ENCODE measurements at regions not wholly inside any gene's neighbourhood (a gene's known extent, or its start where the extent isn't known, plus 50 kb on each side); places are given as distances from the start of the nearest gene placed in this dataset.

DNA sequence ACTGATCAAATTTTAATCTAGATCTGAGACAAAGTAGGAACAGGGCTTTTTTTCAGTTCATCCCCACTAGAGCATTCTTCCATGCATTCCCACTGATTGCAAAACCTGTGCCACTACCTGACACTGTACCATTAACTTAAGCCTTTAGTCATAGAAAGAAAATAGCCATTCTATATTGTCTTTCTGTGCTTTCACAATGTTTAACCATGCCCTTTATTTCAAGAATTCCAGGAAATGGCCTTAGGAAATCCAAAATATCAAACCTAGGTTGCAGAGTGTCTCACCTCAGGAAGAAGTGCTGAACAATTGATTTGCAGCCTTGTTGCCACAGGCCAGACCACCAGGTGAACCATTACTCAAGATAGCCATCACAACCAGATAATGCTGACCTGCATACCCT is 56.2 kb upstream of the TGFBR2 start:
- H2AFZ ChIP-seq (ENCODE audit: low read length), result no peak overlapping the region
- H4K20me1 ChIP-seq (ENCODE audit: control insufficient read depth, extremely low read depth, insufficient read depth, low read length), result no peaks in the 10 kb centered on the region
- no peaks in the 10 kb centered on the region for H3K27me3 ChIP-seq (ENCODE audit: control insufficient read depth, insufficient read depth, low read length)
- no peak for DNase-seq (ENCODE audit: low read depth in 2 of 2)
- H3K79me2 ChIP-seq (ENCODE audit: control insufficient read depth, insufficient read depth, low read length), result no peaks in the 10 kb centered on the region
- H3K4me3 ChIP-seq (replicated peaks in 1 of 4; ENCODE audit: control extremely low read depth in 1 of 4, insufficient read depth in 1 of 4, low read depth in 3 of 4, low read length in 4 of 4), result no peak overlapping the region
- TF ChIP-seq, protein P1, sequence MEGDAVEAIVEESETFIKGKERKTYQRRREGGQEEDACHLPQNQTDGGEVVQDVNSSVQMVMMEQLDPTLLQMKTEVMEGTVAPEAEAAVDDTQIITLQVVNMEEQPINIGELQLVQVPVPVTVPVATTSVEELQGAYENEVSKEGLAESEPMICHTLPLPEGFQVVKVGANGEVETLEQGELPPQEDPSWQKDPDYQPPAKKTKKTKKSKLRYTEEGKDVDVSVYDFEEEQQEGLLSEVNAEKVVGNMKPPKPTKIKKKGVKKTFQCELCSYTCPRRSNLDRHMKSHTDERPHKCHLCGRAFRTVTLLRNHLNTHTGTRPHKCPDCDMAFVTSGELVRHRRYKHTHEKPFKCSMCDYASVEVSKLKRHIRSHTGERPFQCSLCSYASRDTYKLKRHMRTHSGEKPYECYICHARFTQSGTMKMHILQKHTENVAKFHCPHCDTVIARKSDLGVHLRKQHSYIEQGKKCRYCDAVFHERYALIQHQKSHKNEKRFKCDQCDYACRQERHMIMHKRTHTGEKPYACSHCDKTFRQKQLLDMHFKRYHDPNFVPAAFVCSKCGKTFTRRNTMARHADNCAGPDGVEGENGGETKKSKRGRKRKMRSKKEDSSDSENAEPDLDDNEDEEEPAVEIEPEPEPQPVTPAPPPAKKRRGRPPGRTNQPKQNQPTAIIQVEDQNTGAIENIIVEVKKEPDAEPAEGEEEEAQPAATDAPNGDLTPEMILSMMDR (conservative IDR thresholded peaks at IDR 0.05 in 1 of 2, IDR thresholded peaks at IDR 0.05 in 1 of 2; ENCODE audit: low read depth in 1 of 2, low read length in 2 of 2), result no peak
- no peak for TF ChIP-seq EZH2 (IDR thresholded peaks at IDR 0.05; ENCODE audit: low read length, missing control alignments)
- no peaks in the 10 kb centered on the region for H3K9me3 ChIP-seq (ENCODE audit: control insufficient read depth, insufficient read depth, low read depth, low read length)
- no peak overlapping the region for H3K9ac ChIP-seq (ENCODE audit: insufficient read depth, low read length)
- H3K4me2 ChIP-seq (ENCODE audit: extremely low read depth, insufficient read depth, low read length), result no peak overlapping the region
- no peaks in the 10 kb centered on the region for H3K36me3 ChIP-seq (ENCODE audit: control insufficient read depth, insufficient read depth, low read length)
- H3K4me1 ChIP-seq (ENCODE audit: control insufficient read depth, extremely low read depth, insufficient read depth, low read length), result no peaks in the 10 kb centered on the region
- no peak overlapping the region for H3K27ac ChIP-seq (ENCODE audit: insufficient read depth, low read length)

DNA sequence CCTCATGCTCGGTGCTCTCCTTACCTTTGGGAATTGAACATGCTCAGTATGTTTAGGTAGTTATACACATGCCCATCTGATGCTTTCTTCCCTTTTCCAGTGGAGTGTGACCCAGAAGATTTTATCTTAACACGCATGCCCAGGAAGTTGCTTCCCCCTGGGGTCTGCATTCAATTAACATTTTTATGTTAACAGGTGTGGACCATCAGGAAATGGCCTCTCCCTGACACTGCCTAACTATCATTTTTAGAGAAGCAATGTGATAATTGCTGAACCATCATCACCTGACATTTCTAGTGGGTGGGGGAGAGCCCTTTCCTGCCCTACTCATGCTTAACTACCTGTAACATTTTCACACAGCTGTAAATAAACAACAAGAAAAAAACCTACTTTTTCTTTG is 55.1 kb upstream of the TGFBR2 start:
- Histone ChIP-seq H3K4me3 (replicated peaks in 1 of 4; ENCODE audit: control extremely low read depth in 1 of 4, insufficient read depth in 1 of 4, low read depth in 3 of 4, low read length in 4 of 4) (no peak overlapping the region), H3K27ac (ENCODE audit: insufficient read depth, low read length) (no peak overlapping the region), H3K27me3 (ENCODE audit: control insufficient read depth, insufficient read depth, low read length) (no peaks in the 10 kb centered on the region), H3K9me3 (ENCODE audit: control insufficient read depth, insufficient read depth, low read depth, low read length) (no peaks in the 10 kb centered on the region), H2AFZ (ENCODE audit: low read length) (no peak overlapping the region), H3K4me2 (ENCODE audit: extremely low read depth, insufficient read depth, low read length) (no peak overlapping the region), H3K79me2 (ENCODE audit: control insufficient read depth, insufficient read depth, low read length) (no peaks in the 10 kb centered on the region), H3K4me1 (ENCODE audit: control insufficient read depth, extremely low read depth, insufficient read depth, low read length) (no peaks in the 10 kb centered on the region), H3K9ac (ENCODE audit: insufficient read depth, low read length) (no peak overlapping the region), H3K36me3 (ENCODE audit: control insufficient read depth, insufficient read depth, low read length) (no peaks in the 10 kb centered on the region), H4K20me1 (ENCODE audit: control insufficient read depth, extremely low read depth, insufficient read depth, low read length) (no peaks in the 10 kb centered on the region)
- TF ChIP-seq, protein P1 (conservative IDR thresholded peaks at IDR 0.05 in 1 of 2, IDR thresholded peaks at IDR 0.05 in 1 of 2; ENCODE audit: low read depth in 1 of 2, low read length in 2 of 2), result no peak
- DNase-seq (ENCODE audit: low read depth in 2 of 2), result no peak

DNA sequence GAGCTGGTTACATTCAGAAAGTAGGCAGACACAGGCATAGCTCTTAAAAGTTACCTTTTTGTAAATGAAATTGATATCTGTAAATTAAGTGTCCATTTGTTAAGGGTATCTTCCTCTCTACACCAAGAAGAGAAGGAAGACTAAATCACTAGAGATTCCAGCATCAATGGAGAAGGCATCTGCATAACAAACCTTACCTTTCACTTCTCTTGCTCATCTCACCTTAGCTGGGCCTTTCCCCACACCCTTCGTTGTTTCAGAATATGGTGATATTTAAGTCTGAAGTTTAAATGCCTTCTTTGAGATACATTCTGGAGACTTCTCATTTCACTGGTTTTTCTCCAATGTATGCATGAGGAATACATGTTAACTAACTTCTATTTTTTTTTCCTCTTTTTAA is 54.5 kb upstream of the TGFBR2 start:
- no peaks in the 10 kb centered on the region for H3K27me3 ChIP-seq (ENCODE audit: control insufficient read depth, insufficient read depth, low read length)
- no peak for TF ChIP-seq EZH2 (IDR thresholded peaks at IDR 0.05; ENCODE audit: low read length, missing control alignments)
- TF ChIP-seq, protein P1 (conservative IDR thresholded peaks at IDR 0.05 in 1 of 2, IDR thresholded peaks at IDR 0.05 in 1 of 2; ENCODE audit: low read depth in 1 of 2, low read length in 2 of 2), result no peak

More for the DNA sequence above, 54.5 kb upstream of the TGFBR2 start:
- Histone ChIP-seq H3K4me3 (replicated peaks in 1 of 4; ENCODE audit: control extremely low read depth in 1 of 4, insufficient read depth in 1 of 4, low read depth in 3 of 4, low read length in 4 of 4) (no peak overlapping the region), H3K4me1 (ENCODE audit: control insufficient read depth, extremely low read depth, insufficient read depth, low read length) (no peaks in the 10 kb centered on the region), H2AFZ (ENCODE audit: low read length) (no peak overlapping the region), H3K4me2 (ENCODE audit: extremely low read depth, insufficient read depth, low read length) (no peak overlapping the region), H3K27ac (ENCODE audit: insufficient read depth, low read length) (no peak overlapping the region), H3K79me2 (ENCODE audit: control insufficient read depth, insufficient read depth, low read length) (no peaks in the 10 kb centered on the region), H3K9me3 (ENCODE audit: control insufficient read depth, insufficient read depth, low read depth, low read length) (no peaks in the 10 kb centered on the region), H3K9ac (ENCODE audit: insufficient read depth, low read length) (no peak overlapping the region), H3K36me3 (ENCODE audit: control insufficient read depth, insufficient read depth, low read length) (no peaks in the 10 kb centered on the region), H4K20me1 (ENCODE audit: control insufficient read depth, extremely low read depth, insufficient read depth, low read length) (no peaks in the 10 kb centered on the region)
- no peak for DNase-seq (ENCODE audit: low read depth in 2 of 2)

Data from fibroblast of lung (primary cell).